Muscle of leg (tissue), 3 donors: ENCODE measurements at regions not wholly inside any gene's neighbourhood (a gene's known extent, or its start where the extent isn't known, plus 50 kb on each side); places are given as distances from the start of the nearest gene placed in this dataset.
"Not testable (repeated sequence)": the region's sequence is repeated elsewhere in the genome, so short reads cannot be mapped to it uniquely, and the experiment has no call there.

Source experiments
- DNase-seq: peaks from one replicate; pipeline ENCODE4 v3.0.0; 2013
- H3K27ac ChIP-seq: one replicate; pipeline ENCODE4 v1.5.1; 2013; ENCODE audit warnings: mild to moderate bottlenecking, low read length, control low read depth
- H3K27me3 ChIP-seq: one replicate; pipeline ENCODE4 v1.6.1; 2013; ENCODE audit warnings: low read length; ENCODE audit not compliant: control insufficient read depth, insufficient read depth
- H3K36me3 ChIP-seq: one replicate; pipeline ENCODE4 v1.6.1; 2013; ENCODE audit warnings: low read length; ENCODE audit not compliant: control insufficient read depth, insufficient read depth
- H3K4me1 ChIP-seq: one replicate; pipeline ENCODE4 v1.6.1; 2013; ENCODE audit warnings: low read length; ENCODE audit not compliant: control insufficient read depth, insufficient read depth
- H3K4me3 ChIP-seq: one replicate; pipeline ENCODE4 v1.5.1; 2013; ENCODE audit warnings: low read length, control low read depth
- H3K9me3 ChIP-seq: replicated peaks from 2 replicates; pipeline ENCODE4 v1.6.1; 2013; ENCODE audit warnings: low read depth, low read length; ENCODE audit not compliant: control insufficient read depth
- WGBS: methylation state at CpG from one replicate; pipeline ENCODE4 v1.1.5; 2013; ENCODE audit warnings: missing lambda C conversion rate; ENCODE audit not compliant: insufficient coverage; 5-methylcytosine and 5-hydroxymethylcytosine counted together

DNA sequence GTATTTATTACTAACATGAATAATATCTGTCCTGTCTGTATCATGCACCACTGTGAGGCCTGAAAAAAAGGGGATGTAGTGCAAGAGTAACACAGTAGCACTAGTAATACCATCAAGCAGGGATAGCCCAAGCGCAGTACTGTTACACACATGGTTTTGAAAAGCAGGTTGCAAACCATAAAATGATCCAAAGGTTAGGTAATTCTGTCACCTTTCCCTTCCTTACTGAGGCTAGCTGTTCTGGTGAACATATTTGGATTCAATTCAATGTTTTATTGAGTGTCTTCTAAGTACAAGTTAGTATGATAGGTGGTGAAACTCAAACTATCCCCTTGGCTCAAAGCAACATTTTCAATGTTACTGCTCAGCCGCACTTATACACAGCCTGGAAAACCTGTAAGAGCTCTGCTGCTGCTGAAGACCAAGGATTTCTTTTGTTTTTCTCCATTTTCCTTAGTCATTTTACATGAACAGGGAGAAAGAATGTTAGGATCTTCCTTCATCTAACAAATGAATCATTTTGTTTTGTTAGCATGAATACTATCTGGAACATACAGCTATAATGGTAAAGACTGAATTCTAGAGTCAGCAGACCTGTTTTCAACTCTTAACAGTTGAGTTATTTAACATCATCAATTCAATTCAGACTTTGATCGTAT is 102.5 kb upstream of the ITPRID2 start:
- no CpG with 5 or more reads among the region's 3 CpGs for WGBS
- H3K9me3 ChIP-seq: peaks cover 5% of the 10 kb centered on the region
- H3K36me3 ChIP-seq: no peaks in the 10 kb centered on the region
- no peaks in the 10 kb centered on the region for H3K27me3 ChIP-seq
- H3K27ac ChIP-seq: no peak overlapping the region
- H3K4me3 ChIP-seq: no peak overlapping the region
- no peak for DNase-seq
- H3K4me1 ChIP-seq: no peaks in the 10 kb centered on the region

DNA sequence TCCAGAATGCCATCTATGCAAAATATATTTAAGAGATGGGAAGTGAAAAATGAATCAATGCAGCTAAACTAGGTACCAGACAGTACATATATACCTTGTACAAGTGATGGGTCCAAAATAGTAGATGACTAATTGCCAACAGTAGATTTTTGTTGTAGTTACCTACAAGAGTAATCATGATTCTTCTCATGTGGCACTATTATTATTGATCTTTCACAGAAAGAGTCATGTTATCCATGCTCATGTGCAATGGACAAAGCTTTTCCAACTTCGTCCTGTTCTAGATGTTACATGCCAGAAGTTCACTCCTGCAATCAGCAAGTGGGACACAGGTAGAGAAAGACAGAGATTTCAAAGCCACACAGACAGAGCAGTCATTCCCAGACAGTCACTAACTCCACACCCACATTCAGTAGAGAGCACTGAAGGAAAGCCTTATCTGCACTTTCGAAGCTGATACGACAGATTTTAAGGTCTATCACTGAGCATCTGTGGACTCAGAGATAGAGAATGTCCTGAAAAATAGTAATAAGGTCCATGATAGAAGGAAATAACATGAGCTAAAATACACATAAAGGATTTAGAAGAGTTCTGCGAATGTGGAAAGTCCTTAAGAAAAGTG is 101.6 kb upstream of the ITPRID2 start:
- Histone ChIP-seq H3K4me3 (no peak overlapping the region), H3K27me3 (no peaks in the 10 kb centered on the region), H3K4me1 (no peaks in the 10 kb centered on the region), H3K9me3 (peaks cover 5% of the 10 kb centered on the region), H3K27ac (no peak overlapping the region), H3K36me3 (no peaks in the 10 kb centered on the region)
- WGBS: 100% methylated on average over 2 of the region's 4 CpGs
- no peak for DNase-seq

DNA sequence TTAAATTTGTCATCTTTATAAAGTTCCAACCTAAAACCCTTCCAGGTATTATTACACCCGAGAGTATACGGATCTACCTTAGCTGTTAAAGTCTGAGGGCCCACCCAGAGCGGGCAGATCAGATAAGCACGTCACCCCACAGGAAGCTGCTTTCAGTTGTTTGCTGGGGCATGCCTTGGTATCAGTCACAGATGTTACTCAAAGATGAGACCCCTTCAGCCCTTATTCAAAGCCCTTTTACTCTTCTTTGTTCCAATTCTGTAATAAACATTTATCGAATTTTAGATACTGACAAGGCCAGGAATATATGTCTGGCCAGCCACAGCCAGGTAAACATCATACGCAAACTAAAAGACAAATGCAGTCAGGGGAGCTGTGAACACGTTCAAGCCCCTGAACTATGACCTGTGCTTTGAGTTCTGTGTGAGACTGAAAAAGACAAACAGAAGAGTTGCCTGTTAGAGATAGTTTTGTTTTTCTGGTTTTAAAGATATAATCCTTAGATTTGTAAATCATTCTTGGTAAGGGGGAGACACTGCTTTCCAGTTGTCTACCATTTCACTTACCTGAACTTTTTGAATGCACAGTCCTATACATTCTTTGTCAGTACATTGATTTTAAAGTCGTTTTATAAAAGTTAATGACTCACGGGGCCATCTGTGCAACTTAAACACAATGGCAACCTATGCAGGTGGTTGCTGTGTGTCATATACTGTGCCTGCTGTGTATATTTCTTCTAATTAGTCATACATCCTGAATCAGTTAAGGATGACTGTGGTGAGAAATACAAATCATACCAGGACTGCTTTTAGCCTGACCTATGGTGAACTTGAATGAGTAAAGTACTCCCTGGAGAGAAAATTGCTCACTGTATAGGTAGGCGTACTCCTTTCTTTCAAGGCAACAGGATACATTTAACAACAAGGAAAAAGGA is 100.5 kb upstream of the ITPRID2 start:
- no peaks in the 10 kb centered on the region for H3K36me3 ChIP-seq
- H3K27me3 ChIP-seq: no peaks in the 10 kb centered on the region
- peaks cover 5% of the 10 kb centered on the region for H3K9me3 ChIP-seq
- H3K27ac ChIP-seq: no peak overlapping the region
- no peaks in the 10 kb centered on the region for H3K4me1 ChIP-seq
- 58% methylated on average over 2 of the region's 10 CpGs for WGBS
- DNase-seq: peak; percentile 29
- no peak overlapping the region for H3K4me3 ChIP-seq

DNA sequence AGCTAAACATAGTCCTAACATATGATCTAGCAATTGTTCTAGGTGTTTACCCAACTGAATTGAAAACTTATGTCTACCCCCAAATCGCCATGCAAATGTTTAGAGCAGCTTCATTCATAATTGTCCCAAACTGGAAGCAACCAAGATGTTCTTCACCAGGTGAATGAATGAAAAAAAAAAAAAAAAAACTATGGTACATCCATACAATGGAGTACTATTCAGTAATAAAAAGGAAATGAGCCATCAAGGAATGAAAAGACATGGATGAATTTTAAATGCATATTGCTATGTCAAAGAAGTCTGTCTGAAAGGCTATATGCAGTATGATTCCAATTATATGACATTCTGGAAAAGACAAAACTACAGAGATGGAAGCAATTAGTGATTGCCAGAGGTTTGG is 98.6 kb upstream of the ITPRID2 start:
- Histone ChIP-seq H3K36me3 (no peaks in the 10 kb centered on the region), H3K4me3 (no peak overlapping the region), H3K4me1 (no peaks in the 10 kb centered on the region), H3K27me3 (no peaks in the 10 kb centered on the region), H3K9me3 (peaks cover 5% of the 10 kb centered on the region), H3K27ac (no peak overlapping the region)
- no peak for DNase-seq
- WGBS: no CpG with 5 or more reads among the region's 1 CpG

DNA sequence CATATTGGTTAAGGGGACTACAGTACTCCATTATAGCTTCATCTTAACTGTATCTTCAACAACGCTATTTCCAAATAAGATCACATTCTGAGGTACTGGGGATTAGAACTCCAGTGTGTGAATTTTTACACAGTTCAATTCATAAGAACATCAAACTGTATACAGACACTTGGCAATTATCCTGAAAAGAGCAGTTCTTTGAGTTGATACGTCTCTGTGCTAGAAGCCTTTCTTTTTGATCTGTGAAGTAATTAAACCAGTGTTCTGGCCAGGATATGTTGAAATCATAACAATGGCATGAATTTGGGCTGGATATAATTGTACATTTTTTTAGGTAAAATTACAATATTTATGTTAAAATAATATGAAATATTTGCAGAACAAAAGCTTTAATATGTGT is 93.5 kb upstream of the ITPRID2 start:
- no peaks in the 10 kb centered on the region for H3K36me3 ChIP-seq
- H3K27me3 ChIP-seq: no peaks in the 10 kb centered on the region
- no peaks in the 10 kb centered on the region for H3K4me1 ChIP-seq
- no CpG with 5 or more reads among the region's 2 CpGs for WGBS
- no peak for DNase-seq
- H3K4me3 ChIP-seq: no peak overlapping the region
- H3K27ac ChIP-seq: no peak overlapping the region
- peaks cover 1% of the 10 kb centered on the region for H3K9me3 ChIP-seq

DNA sequence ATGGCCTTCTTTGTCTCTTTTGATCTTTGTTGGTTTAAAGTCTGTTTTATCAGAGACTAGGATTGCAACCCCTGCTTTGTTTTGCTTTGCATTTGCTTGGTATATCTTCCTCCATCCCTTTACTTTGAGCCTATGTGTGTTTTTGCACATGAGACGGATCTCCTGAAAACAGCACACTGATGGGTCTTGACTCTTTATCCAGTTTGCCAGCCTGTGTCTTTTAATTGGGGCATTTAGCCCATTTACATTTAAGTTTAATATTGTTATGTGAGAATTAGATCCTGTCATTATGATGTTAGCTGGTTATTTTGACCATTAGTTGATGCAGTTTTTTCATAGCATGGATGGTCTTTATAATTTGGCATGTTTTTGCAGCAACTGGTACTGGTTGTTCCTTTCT is 89.2 kb upstream of the ITPRID2 start:
- WGBS: no CpG with 5 or more reads among the region's 1 CpG
- not testable (repeated sequence) for H3K36me3 ChIP-seq, H3K27ac ChIP-seq, H3K4me1 ChIP-seq, H3K9me3 ChIP-seq, H3K4me3 ChIP-seq, DNase-seq, H3K27me3 ChIP-seq

DNA sequence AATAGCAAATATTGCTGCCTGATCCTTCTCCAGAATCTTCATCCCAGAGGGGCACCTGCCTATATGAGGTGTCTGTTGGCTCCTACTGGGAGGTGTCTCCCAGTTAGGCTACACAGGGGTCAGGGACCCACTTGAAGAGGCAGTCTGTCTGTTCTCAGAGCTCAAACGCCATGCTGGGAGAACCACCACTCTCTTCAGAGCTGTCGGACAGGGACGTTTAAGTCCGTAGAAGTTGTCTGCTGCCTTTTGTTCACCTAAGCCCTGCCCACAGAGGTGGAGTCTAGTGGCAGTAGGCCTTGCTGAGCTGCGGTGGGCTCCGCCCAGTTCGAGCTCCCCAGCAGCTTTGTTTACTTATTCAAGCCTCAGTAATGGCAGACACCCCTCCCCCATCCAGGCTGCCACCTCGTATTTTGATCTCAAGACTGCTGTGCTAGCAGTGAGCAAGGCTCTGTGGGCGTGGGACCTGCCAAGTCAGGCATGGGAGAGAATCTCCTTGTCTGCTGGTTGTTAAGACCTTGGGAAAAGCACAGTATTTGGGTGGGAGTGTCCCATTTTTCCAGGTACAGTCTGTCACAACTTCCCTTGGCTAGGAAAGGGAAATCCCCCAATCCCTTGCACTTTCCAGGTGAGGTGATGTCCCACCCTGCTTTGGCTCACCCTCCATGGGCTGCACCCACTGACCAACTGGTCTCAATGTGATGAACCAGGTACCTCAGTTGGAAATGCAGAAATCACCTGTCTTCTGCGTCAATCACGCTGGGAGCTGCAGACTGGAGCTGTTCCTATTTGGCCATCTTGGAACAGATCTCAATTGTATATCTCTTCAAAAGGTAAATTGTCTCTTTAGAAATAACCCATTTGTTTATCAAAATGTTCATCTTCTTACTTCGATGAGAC is 87.4 kb upstream of the ITPRID2 start:
- WGBS: 71% methylated on average over 9 of the region's 12 CpGs
- not testable (repeated sequence) for H3K27ac ChIP-seq, H3K36me3 ChIP-seq, H3K27me3 ChIP-seq, H3K4me3 ChIP-seq, DNase-seq, H3K4me1 ChIP-seq, H3K9me3 ChIP-seq

DNA sequence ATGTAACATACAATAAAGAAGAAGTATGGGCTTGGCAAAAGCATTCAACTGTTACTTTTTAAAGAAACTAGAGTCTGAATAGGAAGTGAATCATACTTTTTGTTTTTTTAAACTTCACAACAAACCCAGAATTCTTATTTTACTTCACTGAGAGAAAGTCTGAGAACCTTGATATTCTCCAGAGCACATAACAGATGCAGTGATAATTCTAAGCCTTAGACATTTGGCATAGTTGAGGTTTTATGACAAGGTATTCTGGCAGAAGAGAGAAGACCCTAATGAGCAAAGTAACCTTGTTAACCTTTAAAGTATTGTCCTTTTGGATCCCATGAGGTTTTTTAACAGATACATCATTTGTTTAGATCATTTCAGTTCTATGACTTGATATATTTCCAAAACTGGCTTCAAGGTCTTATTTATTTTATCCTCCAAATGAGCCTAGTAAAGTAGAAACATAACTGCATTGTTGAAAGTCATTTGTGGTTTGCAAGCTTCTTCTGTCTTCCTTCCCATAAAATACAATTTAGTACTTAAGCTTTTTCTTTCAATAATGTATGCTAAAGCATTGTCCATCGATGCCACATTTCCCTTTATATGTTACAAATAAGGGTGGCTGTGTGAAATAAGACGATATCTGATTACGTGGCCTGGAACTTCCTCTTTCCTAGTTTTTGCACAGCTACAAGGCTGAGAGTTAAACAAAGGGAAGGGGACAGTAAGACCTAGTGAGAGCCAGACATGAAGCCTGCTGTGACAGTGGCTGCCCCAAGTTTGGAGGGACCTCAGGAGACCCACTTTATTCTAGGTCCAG is 86.1 kb upstream of the ITPRID2 start:
- Histone ChIP-seq H3K36me3 (no peaks in the 10 kb centered on the region), H3K4me3 (no peak overlapping the region), H3K27me3 (no peaks in the 10 kb centered on the region), H3K4me1 (peaks cover 4% of the 10 kb centered on the region), H3K27ac (peak overlapping the region; percentile 47), H3K9me3 (no peaks in the 10 kb centered on the region)
- DNase-seq: peak; percentile 24
- no CpG with 5 or more reads among the region's 3 CpGs for WGBS

DNA sequence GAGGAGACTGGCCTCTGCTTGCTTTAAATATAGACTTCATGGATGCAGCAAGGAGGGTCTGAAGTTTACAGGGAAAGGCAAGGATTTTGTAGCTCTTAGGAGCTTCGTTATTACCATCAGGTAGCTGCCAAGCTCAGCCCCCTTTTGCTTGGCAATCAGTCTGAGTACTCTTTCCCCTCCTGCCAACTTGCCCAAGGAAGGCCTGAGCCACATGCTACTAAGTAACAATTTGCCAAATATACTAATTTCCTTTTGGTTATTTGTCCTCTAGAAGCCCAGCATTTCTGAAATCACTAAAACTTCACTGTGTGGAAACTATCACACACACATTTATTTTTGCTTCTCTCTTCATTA is 85.5 kb upstream of the ITPRID2 start:
- Histone ChIP-seq H3K4me3 (no peak overlapping the region), H3K4me1 (peaks cover 4% of the 10 kb centered on the region), H3K36me3 (no peaks in the 10 kb centered on the region), H3K9me3 (no peaks in the 10 kb centered on the region), H3K27ac (peak overlapping the region; percentile 44), H3K27me3 (no peaks in the 10 kb centered on the region)
- DNase-seq: no peak
- WGBS: 67% methylated on average over 1 of the region's 1 CpG
